Hindlimb muscle (tissue), 1 donor: ENCODE measurements at regions not wholly inside any gene's neighbourhood (a gene's known extent, or its start where the extent isn't known, plus 50 kb on each side); places are given as distances from the start of the nearest gene placed in this dataset.
"Not testable (repeated sequence)": the region's sequence is repeated elsewhere in the genome, so short reads cannot be mapped to it uniquely, and the experiment has no call there.

Experiments used
- DNase-seq: peaks from one replicate; pipeline ENCODE4 v3.0.0-alpha.2; 2013

- DNase-seq = no peak
Measured at GRCh38 chr1:213324859-213325258, 273.8 kb downstream of the RPS6KC1 start.

GRCh38 chr1:213325482-213325881, 274.4 kb downstream of the RPS6KC1 start:
- no peak for DNase-seq

- no peak for DNase-seq
Measured at GRCh38 chr1:213326281-213327016, 275.4 kb downstream of the RPS6KC1 start.

- DNase-seq = peak; percentile 10
Measured at GRCh38 chr1:213327017-213327667, 276.1 kb downstream of the RPS6KC1 start.

GRCh38 chr1:213329406-213330008, 278.5 kb downstream of the RPS6KC1 start:
- DNase-seq = no peak

- no peak for DNase-seq
Measured at GRCh38 chr1:213330281-213330680, 279.2 kb downstream of the RPS6KC1 start.

GRCh38 chr1:213331631-213332175, 280.7 kb downstream of the RPS6KC1 start:
- no peak for DNase-seq

- no peak for DNase-seq
Measured at GRCh38 chr1:213332491-213332890, 281.4 kb downstream of the RPS6KC1 start.

GRCh38 chr1:213333121-213333520, 282.1 kb downstream of the RPS6KC1 start:
- no peak for DNase-seq

GRCh38 chr1:213335084-213335483, 284.0 kb downstream of the RPS6KC1 start:
- DNase-seq = no peak

GRCh38 chr1:213337025-213337678, 286.1 kb downstream of the RPS6KC1 start:
- no peak for DNase-seq

- no peak for DNase-seq
Measured at GRCh38 chr1:213340593-213340992, 289.6 kb downstream of the RPS6KC1 start.

- DNase-seq = no peak
Measured at GRCh38 chr1:213345621-213346020, 294.6 kb downstream of the RPS6KC1 start.

GRCh38 chr1:213357403-213357802, 306.4 kb downstream of the RPS6KC1 start:
- DNase-seq = no peak

GRCh38 chr1:213358368-213358767, 307.3 kb downstream of the RPS6KC1 start:
- DNase-seq = not testable (repeated sequence)

- DNase-seq = no peak
Measured at GRCh38 chr1:213362598-213362997, 311.6 kb downstream of the RPS6KC1 start.

- DNase-seq = no peak
Measured at GRCh38 chr1:213366141-213366831, 315.2 kb downstream of the RPS6KC1 start.

GRCh38 chr1:213369465-213369864, 318.4 kb downstream of the RPS6KC1 start:
- DNase-seq = no peak

- DNase-seq = no peak
Measured at GRCh38 chr1:213370523-213370922, 319.5 kb downstream of the RPS6KC1 start.

- no peak for DNase-seq
Measured at GRCh38 chr1:213371525-213371846, 320.4 kb downstream of the RPS6KC1 start.

- DNase-seq = no peak
Measured at GRCh38 chr1:213371847-213372619, 321.0 kb downstream of the RPS6KC1 start.

- peak; percentile 51 for DNase-seq
Measured at GRCh38 chr1:213374369-213374768, 323.3 kb downstream of the RPS6KC1 start.
